Kidney epithelial cell (primary cell): ENCODE measurements at regions not wholly inside any gene's neighbourhood (a gene's known extent, or its start where the extent isn't known, plus 50 kb on each side); places are given as distances from the start of the nearest gene placed in this dataset.
A peak's percentile ranks its signal among the peaks of the same experiment; 100 is the strongest.

ENCODE experiments used
- DNase-seq: peaks from one replicate; pipeline ENCODE4 v3.0.0-alpha.2; 2010; ENCODE audit warnings: low read depth
- H3K27me3 ChIP-seq: 2 replicates; pipeline ENCODE4 v1.6.0; 2011; ENCODE audit warnings: low read length; ENCODE audit not compliant: control insufficient read depth, insufficient read depth
- H3K36me3 ChIP-seq: 2 replicates; pipeline ENCODE4 v1.5.1; 2011; ENCODE audit warnings: low read length; ENCODE audit not compliant: control insufficient read depth, insufficient read depth
- H3K4me3 ChIP-seq: 2 replicates; pipeline ENCODE4 v1.5.1; 2011; ENCODE audit warnings: low read depth, mild to moderate bottlenecking, control low read depth, low read length
- TF ChIP-seq, protein P1 (sequence below): IDR thresholded peaks from 2 replicates; pipeline ENCODE4 v1.5.1; 2011; ENCODE audit warnings: mild to moderate bottlenecking, moderate library complexity, low read length, control low read depth, inconsistent platforms; ENCODE audit not compliant: insufficient read depth, poor library complexity, severe bottlenecking

DNA sequence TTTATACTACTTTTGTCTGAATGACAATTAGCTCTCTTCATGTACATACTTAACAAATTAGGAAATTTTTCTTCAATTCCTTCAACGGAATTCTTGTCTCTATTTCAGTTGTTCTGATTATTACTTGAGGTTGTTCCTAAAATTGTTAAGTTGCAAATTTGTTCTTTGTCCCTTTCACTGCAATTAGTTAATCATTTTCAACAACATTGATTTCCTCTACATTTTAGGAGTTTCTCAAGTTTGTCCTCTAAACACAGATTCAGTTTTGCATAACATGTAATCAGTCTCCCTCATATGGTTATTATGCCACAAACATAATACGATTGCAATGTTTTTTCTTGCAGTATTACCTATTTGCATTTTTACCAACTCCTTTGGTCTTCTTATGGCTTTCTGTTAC lies 283.5 kb downstream of the SV2B start:
- no peaks in the 10 kb centered on the region for H3K27me3 ChIP-seq
- no peak for DNase-seq
- H3K4me3 ChIP-seq = no peak overlapping the region
- H3K36me3 ChIP-seq = no peaks in the 10 kb centered on the region
- TF ChIP-seq, protein P1, sequence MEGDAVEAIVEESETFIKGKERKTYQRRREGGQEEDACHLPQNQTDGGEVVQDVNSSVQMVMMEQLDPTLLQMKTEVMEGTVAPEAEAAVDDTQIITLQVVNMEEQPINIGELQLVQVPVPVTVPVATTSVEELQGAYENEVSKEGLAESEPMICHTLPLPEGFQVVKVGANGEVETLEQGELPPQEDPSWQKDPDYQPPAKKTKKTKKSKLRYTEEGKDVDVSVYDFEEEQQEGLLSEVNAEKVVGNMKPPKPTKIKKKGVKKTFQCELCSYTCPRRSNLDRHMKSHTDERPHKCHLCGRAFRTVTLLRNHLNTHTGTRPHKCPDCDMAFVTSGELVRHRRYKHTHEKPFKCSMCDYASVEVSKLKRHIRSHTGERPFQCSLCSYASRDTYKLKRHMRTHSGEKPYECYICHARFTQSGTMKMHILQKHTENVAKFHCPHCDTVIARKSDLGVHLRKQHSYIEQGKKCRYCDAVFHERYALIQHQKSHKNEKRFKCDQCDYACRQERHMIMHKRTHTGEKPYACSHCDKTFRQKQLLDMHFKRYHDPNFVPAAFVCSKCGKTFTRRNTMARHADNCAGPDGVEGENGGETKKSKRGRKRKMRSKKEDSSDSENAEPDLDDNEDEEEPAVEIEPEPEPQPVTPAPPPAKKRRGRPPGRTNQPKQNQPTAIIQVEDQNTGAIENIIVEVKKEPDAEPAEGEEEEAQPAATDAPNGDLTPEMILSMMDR = no peak

DNA sequence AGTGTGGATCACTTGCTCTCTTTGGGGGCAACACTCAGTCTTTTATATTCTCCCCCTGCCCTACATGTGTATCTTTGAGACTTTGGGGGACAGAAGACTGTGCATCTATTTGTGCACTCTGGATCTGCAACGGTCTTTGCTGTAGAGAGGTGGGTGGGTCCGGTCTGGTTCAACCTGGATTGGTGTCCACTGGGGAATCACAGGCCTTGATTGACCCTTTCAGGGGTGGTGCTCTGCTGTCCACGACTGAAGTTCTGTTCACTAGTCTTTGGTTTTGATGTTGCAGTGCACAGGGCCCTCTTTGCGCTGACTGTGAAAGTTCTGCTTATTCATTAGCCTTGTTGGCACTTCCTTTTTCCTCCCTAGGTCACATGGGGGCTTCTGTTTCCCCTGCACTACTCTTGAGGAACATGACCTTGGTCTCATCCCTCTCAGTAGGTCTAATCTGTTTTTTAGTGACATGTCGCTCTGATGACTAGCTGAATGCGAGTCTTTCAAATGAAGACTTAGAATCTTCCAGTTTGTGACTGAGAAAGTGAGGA lies 284.2 kb downstream of the SV2B start:
- TF ChIP-seq, protein P1 = no peak
- Histone ChIP-seq H3K36me3 (no peaks in the 10 kb centered on the region), H3K4me3 (no peak overlapping the region), H3K27me3 (no peaks in the 10 kb centered on the region)
- DNase-seq = no peak

DNA sequence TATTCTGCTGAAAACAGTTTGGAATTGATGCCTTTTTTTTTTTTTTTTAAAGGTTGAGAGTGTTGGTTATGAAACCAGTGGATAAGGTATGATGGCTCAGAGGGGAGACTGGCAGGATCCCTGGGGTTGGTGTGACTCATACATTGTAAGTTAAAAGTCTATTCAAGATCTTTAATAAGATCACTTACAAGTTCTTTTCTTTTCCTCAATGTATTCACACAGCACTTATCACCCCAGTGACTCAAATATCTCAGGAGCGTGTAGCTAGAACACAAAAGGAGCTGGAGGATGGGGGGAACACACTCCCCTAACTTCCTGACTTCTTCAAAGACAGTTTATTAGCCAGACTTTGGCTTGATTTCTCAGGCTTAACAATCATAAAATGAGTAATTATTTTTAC lies 285.3 kb downstream of the SV2B start:
- Histone ChIP-seq H3K36me3 (no peaks in the 10 kb centered on the region), H3K4me3 (no peak overlapping the region), H3K27me3 (no peaks in the 10 kb centered on the region)
- DNase-seq = peak; percentile 71
- TF ChIP-seq, protein P1 = no peak

DNA sequence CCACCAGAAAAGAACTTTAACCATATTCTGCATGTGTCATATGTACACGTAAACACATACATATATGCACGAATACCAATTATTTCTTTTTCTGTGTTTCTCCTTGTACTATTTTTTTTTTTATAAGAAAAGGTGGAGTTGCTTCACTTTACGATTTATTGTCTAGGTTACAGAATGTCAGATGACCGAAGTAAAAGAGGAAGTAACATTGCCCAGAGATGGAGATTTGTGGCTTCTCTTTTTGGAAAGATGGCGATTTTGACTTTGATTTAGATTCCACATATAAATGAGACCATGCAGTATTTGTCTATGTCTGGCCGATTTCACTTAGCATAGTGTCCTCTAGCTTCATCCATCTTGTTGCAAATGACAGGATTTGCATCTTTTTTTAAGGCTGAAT lies 293.1 kb downstream of the SV2B start:
- no peak overlapping the region for H3K4me3 ChIP-seq
- TF ChIP-seq, protein P1 = no peak
- H3K27me3 ChIP-seq = no peaks in the 10 kb centered on the region
- no peak for DNase-seq
- H3K36me3 ChIP-seq = no peaks in the 10 kb centered on the region

DNA sequence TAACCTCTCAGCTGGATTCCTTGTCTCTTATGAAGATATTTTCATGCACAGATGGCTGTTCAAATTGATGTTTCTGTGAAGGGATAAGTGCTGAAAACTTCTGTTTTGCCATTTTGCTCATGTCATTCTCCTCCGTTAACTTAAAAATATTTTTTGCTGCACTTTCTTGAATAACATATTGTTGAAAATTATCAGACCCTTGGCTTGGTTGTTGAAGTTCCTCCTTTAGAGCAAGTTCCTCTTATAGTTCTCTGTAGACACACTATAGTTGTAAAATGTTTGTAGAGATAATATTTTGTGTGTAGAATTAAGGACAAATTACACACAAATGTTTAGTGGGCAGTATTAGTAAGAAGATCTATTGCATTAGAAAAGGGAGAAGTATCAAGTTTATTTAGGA lies 300.4 kb downstream of the SV2B start:
- Histone ChIP-seq H3K36me3 (no peaks in the 10 kb centered on the region), H3K4me3 (no peak overlapping the region), H3K27me3 (no peaks in the 10 kb centered on the region)
- TF ChIP-seq, protein P1 = no peak
- no peak for DNase-seq

DNA sequence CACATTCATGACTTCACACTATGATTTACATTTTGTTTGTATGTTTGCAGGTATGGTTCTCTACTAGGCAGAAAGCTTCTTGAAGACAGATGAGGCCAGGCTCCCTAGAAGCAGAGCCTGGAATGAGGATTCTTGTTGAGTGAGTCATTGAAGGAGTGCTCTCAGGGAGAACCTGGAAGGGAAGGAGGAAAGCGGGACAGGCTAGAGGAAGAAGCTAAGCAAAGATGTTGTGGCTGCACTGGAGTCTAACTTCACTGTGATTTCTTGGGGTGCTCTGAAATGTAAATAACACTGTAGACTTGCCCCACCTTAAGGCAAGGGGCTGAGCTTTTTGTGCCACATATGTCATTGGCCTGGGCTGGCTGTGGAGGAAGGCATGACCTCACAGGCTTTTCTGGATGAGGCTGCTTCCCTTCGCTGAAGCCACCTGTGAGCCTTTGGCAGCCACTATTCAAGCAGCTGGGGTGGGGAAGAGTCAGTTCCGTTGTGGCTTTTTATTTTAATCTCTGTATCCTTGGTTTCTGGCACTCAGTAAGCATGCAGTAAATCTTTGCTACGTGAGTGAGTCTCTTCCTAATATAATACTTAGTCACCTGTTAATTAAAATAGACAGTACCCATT lies 307.3 kb downstream of the SV2B start:
- Histone ChIP-seq H3K27me3 (no peaks in the 10 kb centered on the region), H3K36me3 (no peaks in the 10 kb centered on the region), H3K4me3 (no peak overlapping the region)
- TF ChIP-seq, protein P1 = no peak
- DNase-seq = peak; percentile 54
